Body of pancreas (tissue), 4 donors: ENCODE measurements at regions not wholly inside any gene's neighbourhood (a gene's known extent, or its start where the extent isn't known, plus 50 kb on each side); places are given as distances from the start of the nearest gene placed in this dataset.

Source experiments
- POLR2A ChIP-seq, 3 donors: fragments of 450-650 bp; IDR thresholded peaks; one replicate each; pipeline ENCODE4 v1.6.1; 2016; ENCODE audit warnings: antibody characterized with exemption in 3 of 3, mild to moderate bottlenecking in 2 of 3
- TF ChIP-seq, protein P1 (sequence below), 7 experiments: fragments of 450-650 bp in 4 of 7; fragments of 200-600 bp in 3 of 7; sonication (generic) in 3 of 7; IDR thresholded peaks; one replicate each; pipeline ENCODE4 v1.5.1; 2016 to 2019; ENCODE audit warnings: antibody characterized with exemption in 7 of 7

DNA sequence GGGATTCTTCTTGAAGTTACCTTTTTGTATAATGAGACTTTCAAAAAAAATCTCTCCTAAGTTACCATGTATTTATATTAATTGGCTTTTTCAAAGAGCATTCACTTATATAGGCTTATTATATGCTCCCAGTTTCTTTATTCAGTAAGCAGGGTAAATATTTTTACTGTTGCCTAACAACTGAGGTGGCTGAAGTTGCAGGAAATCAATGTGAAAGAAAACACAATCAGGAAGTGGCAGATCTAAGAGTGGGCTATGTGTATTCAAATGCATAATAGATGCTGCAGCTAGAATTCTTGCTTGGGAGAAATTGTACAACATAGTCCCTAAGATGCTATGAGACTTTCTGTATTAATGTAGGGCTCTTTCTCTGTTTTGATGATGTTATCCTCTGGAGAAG lies 606.9 kb downstream of the NUF2 start:
- TF ChIP-seq POLR2A (IDR thresholded peaks at IDR 0.05): no peak
- TF ChIP-seq, protein P1, sequence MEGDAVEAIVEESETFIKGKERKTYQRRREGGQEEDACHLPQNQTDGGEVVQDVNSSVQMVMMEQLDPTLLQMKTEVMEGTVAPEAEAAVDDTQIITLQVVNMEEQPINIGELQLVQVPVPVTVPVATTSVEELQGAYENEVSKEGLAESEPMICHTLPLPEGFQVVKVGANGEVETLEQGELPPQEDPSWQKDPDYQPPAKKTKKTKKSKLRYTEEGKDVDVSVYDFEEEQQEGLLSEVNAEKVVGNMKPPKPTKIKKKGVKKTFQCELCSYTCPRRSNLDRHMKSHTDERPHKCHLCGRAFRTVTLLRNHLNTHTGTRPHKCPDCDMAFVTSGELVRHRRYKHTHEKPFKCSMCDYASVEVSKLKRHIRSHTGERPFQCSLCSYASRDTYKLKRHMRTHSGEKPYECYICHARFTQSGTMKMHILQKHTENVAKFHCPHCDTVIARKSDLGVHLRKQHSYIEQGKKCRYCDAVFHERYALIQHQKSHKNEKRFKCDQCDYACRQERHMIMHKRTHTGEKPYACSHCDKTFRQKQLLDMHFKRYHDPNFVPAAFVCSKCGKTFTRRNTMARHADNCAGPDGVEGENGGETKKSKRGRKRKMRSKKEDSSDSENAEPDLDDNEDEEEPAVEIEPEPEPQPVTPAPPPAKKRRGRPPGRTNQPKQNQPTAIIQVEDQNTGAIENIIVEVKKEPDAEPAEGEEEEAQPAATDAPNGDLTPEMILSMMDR (IDR thresholded peaks at IDR 0.05): no peak
